HG02571 (cell line): ENCODE measurements at regions not wholly inside any gene's neighbourhood (a gene's known extent, or its start where the extent isn't known, plus 50 kb on each side); places are given as distances from the start of the nearest gene placed in this dataset.

Experiments
- ATAC-seq: cut with Tn5 transposase; IDR thresholded peaks from one replicate; pipeline ENCODE4 v1.9.1; 2021; ENCODE audit warnings: mild to moderate bottlenecking, moderate library complexity; ENCODE audit not compliant: unreplicated experiment

DNA sequence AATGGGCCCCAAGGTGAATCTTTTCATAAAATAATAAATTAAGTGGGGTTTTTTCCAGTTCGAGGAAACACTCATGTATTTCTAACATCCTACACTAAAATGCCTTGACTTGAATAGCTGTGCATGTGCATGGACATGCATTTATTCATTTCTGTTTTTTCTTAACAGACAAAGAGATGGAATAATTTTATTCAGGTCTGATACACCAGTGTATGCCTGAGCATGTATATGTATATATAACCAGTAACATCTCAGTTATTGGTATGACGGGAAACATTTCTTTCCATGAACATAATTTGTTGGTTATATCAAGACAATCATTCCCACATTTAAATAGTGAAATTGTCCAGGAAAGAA, 468.7 kb upstream of the TNP1 start:
- no peak for ATAC-seq

DNA sequence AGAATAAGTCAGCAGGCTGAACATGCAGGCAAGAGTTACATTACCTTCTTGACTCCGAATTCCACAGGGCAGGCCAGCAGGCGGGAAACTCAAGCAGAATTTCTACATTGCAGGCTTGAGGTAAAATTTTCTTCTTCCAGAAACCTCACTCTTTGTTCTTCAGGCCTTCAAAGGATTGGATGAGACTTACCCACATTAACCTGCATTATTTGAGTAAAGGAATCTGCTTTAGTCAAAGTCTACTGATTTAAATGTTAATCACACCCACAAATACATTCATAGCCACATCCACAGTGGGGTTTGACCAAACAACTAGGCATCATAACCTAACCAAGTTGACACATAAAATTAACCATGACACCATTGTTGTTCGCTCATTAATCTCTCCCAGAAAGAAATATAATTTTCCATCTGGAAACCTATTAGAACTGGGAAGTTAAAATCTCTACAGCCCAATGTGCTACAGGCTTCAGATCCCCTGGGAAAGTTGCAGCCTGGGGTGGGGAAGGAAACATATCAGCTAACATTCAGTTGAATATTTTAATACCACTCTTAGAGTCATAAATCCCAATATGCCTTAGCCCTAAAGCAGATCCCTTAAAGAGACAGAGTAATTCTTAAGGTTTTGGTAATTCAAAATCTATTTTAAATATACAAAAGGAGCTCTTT, 468.2 kb upstream of the TNP1 start:
- no peak for ATAC-seq

DNA sequence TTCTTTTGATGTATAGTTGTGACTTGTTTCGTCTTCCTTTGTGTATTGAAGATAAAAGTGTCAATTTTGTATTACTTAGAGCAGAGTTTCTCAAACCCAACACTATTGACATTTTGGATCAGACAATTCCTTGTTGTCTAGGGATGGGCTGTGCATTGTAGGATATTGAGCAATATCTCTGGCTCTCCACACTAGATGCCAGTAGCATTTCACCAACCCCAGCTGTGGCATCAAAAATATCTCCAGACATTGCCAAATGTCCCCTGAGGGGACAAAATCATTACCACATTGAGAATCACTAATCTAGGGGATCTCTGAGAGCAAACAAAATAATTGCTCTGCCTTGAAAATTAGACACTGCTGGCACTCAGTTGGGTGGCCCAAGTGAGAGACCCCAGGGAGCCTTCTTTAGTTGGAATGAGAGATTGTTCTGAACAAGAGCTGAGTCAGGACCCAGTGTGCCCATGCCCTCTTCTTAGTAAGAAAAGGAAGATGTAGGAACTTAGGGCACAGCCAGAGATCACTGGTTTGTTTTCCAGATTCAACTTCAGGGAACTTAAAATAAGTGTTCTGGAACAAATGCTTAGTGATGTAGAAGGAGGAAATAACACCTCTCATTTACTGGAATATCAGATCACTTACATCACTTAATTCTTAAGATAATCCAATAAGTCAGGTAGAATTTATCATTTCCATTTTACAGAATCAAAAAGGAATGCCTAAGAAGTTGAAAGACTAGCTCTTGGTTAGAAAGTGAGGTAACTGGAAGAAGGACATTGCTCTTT, 466.6 kb upstream of the TNP1 start:
- no peak for ATAC-seq

DNA sequence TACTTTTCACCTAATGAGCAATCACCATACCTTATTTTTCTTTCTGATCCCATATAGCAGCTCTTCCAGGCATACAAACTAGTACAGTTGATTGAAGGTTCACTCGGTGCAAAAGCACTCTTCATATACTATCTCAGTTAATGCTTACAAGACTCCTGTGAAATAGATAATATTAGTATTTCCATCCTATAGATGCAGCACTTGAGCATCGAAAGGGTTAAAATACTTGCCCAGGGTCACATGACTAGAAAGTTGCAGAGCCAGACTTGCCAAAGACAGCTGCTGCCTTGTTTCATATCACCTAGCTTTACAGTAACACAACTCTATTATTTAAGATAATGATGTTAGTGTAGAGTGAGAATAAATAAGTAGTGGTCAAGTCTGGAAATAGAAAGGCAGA, 466.0 kb upstream of the TNP1 start:
- ATAC-seq, result no peak

DNA sequence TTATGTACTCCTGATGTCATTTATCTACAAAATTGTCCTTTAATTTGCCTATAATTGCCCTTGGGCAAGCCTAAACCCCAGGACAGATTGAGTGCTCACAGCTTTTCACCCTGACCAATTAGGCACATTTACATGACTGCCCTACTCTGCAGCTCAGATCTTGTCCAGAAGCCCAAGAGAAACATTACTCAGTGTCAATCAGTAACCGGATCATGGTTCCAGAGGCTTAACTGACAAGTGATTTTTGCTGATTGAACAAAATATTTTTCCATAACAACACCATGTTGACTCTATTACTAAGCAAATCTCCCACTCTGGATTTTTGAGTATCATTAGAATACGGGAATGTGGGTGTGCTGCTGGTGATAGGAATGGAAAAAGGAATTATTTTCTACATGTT, 465.4 kb upstream of the TNP1 start:
- ATAC-seq, result no peak

DNA sequence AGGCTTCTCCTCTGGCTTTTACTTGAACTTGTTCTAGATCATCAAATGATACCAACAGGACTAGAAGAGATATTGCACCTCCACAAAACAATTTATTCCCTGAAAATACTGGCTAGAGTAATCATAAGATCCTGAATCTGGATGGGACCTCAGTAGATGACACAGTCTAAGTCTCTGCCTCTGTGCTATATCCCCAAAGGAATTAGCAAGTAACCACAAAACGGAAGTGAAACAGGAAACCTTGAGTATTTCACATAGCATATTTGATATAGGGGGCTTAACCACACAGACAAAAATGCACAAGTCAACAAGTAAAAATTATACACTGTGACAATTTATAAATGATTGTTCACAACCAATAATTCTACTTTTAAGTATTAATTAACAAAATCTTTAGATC, 456.9 kb upstream of the TNP1 start:
- no peak for ATAC-seq

DNA sequence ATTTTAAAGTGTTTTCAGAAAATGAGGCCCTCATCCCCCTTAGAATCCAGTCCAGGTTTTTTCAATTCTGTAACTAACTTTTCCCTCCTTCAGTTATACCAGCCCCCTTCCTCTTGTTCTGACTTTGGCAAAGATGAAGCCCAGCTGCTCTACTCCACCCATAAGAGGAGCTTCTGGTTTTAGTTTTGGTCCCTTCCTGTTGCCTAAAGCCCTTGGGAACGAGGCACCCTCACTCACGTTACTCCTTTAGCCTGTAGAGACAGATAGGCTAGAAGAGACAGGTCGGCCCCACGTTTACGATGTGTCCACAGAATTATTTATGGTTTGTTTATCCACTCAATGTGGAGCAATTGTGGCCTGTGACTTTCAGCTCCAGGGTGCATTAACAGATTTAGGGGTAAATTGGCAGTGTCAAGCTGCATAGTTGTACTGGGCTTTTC, 454.2 kb upstream of the TNP1 start:
- no peak for ATAC-seq

DNA sequence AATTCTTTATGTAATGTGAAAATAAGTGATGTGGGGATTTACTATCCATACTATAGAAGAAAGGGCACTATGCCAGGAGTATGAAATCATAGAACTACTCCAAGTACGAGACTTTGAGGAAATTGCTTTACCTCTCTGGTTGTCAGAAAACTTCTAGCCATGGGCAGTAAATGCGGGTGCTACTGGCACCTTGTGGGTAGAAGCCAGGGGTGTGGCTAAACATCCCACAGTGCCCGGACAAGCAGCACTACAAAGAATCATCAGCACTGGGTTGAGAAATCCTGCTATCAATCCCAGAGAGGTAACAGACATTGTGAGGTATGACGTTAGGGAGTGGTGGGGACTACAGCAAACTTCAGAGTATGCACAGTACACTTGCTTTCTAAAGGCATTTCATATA, 453.5 kb upstream of the TNP1 start:
- ATAC-seq, result no peak

DNA sequence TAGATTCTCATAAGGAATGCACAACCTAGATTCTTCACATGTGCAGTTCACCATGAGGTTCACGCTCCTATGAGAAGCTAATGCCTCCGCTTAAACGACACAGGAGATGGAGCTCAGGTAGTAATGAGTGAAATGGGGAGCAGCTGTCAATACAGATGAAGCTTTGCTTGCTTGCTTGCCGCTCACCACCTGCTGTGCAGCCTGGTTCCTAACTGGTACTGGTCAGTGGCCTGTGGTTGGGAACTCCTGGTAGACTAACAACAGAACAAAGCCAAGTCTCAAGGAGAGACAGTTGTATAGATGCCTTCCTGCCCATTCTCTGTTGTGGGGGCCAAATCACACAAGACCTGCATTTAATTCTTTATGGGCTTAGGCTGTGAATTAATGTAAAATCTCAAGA, 449.2 kb upstream of the TNP1 start:
- no peak for ATAC-seq

DNA sequence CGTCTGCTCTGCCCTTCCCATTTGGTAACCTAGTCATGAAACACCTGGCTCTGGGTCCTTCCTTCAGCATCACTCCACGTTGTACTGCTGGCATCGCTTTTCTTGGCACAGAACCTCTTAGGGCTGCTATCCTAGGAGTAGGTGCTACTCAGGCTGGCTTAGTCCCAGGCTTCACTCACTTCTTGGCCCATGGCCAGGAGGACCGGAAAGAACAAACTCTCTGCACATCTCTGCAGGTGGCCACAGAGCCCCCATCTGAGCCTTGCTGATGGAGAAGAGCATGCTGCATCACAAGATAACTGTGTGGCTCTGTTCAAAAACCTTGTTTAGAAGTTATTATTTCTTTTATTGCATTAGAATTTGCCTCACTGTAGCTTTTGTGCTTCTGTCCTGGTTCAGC, 447.2 kb upstream of the TNP1 start:
- no peak for ATAC-seq

DNA sequence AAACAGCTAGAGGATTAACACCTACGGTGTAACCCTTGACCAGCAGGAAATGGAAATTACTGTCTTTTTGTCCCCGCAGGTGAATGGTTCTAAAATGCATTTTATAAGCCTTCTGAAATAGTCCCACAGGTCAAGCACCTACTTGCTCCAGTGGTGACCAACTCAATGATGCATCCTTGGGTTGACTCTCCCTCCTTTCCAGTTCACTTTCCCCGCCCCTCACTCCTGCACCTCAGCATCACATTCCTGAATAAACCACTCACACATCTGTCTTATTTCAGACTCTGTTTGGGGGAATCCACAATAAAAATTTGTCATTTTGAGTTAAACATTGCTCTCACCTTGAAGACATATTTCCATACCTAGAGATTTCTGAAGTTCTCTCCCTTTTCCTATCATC, 446.0 kb upstream of the TNP1 start:
- ATAC-seq, result no peak

DNA sequence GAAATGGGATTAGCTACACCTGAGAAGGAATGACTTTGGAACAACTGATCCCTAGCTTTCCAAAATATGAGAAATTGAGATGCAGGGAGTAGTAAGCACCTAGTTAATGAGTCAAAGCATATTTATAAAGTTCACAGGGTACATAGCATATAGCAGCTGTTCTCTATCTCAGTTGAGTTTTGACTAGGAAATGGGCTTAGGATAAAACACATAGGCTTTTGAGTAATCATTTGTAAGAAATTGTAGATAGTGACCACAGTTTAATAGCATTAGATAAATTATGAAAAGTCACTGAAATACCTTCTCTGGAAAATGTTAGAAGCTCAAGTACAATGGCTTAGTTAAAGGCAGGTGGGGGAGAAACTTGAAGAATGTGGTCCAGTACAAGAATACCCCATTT, 444.7 kb upstream of the TNP1 start:
- ATAC-seq, result no peak

DNA sequence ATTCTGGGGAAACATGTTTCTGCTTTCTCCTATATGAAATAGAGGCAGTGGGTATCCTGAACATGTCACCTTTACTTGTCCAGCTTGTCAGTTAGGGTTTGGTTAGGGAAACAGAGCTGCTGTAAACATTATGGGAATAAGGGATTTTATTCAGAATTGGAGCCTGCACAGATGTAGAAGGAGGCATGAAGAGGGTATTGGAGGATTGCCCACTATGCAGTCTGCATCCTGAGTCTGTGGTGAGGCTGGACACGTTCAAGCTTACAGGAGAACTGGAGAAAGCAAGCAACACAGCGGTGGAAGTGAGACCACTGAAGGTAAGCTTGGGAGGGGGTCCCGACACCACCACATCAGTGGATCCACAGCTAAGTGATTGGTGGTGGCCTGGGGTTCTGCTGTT, 443.0 kb upstream of the TNP1 start:
- no peak for ATAC-seq

DNA sequence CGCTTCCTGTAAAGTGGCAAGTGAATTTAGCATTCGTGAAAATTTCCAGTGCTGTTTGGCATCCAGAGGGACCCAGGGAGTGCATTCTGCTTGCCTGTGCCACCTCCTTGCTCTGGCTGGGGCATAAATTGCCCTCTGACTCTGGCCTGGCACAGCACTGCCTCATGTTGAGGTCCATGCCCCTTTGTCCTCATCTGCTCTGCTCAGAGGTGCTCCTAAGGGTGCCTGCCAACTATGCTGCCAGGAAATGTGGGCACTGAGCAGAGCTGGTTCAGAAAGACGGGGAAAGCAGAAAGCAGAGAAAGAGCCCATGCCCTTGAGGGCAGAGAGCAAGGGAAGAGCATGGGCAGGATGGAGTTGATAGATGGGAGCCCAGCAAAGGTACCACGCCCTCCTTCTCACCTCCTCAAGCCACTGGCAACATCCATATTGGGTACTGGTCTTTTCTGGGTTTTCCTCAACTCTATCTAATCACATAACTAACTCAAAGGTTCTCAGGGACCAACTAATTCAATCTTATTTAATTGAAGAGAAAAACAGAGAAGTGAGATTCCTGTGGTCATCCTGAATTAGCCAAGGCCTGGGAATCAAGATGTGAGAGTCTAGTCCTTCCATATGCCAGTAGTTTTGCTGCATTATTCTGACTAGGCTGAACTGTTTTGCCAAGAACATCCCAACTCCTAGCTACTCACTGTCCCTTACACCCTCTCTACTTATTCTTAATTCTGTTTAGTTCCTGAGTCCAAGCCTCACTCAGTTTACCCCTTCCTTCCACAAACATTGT, 441.5 kb upstream of the TNP1 start:
- ATAC-seq, result no peak

DNA sequence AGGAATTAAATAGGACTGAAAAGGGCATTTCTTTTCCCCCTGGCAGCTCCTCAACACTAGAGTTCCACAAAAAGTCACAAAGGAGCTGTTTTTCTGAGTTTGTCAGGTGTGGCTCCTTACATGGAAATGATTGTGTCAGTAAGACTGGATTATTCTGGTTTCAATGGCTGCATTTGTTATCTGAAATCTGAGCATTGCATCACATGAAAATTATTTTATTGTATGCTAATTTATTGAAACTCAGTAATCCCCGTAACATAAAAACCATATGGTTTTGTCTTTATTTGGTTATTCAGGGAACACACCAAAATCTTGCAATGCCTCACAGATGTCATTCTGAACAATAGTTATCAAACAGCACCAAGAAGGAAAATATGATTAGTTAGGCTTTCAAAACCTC, 439.7 kb upstream of the TNP1 start:
- no peak for ATAC-seq

DNA sequence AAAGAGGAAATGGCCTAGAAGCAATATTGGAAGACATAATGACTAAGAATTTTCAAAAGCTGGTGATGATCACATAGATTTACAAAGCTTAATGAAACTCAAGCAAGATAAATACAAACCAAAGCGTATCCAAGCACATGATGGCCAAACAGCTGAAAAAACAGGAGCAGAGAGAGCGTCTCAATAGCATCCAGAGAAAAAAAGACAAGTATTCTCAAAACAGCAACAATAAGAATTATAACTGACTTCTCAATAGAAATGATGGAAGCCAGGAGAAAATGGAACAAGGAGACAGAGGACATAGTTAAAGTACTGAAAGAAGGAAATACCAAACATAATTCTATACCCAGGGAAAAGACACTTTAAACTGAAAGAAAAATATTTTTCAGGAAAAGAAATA, 437.2 kb upstream of the TNP1 start:
- ATAC-seq, result no peak

DNA sequence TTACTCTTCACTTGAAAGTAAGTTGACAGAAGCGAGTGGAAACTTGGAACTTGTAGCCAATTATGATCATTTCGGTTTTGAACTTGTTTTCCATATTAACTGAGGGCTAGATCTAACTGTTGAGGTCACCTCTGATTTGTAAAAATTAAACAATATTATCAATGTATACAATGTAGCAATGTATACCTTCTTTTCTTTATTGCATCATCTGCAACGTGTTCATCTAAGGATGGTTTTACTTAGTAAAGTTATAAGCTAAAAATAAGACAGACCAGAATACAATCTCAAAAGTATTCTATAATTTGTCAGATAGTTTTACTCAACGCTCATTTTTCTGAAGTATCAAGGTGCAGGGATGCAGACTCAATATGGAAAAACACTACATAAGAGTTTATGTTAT, 435.0 kb upstream of the TNP1 start:
- no peak for ATAC-seq

DNA sequence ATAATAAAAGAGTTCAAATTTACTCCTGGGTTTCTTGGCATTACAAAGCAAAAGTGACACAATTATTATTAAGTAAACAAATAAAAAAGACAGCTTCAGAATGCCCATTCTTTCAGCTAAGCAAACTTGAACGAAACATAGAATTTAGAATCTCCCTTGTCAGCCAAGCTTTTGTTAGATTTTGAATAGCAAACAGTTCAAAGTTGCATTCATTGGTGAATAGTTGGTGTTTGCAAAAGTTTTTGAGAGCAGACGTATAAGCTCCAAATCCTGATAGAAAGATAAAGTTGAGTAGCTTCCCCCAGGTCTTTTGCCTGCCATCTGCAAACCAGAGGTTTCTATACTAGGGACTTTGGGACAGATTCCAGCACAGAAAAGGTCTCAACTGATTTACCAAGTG, 434.3 kb upstream of the TNP1 start:
- ATAC-seq, result no peak

DNA sequence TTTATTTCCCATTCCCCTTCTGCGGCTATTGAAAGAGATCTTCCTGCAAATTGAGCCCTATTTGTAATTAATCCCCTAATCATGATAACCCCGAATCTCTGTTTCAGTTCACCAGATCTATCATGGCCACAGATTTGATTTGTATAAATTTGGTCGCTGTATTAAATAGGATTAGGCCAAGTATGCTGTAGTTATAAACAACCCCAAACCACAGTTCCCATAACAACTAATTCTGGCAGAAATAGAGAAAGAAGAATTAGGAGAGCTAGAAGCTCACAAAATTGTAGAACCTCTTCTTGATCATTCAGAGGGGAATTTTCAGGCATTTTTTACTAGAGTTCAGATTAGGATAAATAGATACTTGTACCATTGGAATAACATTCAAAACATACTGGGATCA, 433.7 kb upstream of the TNP1 start:
- ATAC-seq, result no peak

DNA sequence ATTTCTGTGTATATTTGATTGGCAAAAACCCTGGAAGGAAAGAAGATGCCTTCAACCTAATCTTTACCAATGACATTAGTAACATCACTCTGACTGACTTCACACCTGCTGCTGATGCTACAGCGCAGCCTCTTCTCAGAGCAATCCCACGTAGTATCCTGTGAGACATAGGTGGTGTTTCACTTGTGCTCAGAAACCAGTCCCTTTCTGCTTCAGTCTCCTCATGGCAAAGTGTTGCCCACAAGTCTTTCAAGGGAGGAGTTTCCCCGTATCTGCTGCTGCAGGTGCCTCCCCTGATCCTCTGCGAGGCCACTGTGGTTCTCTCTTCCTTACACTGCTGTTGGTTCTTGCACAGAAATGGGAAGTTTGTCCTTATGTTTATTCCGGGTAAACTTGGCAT, 433.2 kb upstream of the TNP1 start:
- no peak for ATAC-seq

DNA sequence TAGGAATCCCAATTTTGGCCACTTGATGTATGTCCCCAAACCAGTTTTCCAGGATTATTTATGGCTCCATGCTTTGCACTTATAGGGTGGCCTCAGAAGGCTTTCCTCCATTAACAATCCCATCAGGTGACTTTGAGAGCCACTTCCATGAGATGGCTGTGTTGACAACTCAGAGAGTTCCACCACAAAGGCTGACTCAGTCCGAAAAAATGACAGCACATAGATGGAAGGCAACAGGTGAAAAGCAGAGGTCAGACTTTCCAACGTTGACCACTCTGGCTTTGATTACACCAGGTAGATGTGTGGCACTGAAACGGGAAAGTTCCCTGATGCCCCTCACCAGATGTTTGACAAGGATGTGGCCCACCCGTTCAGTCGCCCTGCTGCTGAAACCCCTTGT, 431.4 kb upstream of the TNP1 start:
- no peak for ATAC-seq

DNA sequence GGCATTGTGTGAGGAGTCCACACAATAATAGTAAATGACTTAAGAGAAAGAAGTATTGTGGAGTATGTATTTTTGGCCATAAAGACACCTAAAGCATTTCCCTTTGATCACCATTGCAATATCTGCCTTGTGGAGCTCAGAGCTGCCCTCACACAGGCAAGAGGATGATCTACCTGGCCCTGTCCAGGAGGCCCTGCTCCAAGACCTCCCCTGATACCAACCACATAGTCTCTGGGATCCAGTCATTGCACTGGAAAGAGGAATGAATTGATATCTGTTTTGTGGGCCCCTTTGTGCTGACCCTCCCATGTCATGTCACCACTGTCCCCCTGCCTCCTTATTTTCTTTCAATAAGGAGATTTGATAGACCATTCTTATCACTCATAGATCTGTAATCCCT, 430.6 kb upstream of the TNP1 start:
- no peak for ATAC-seq
